Heart right ventricle (tissue), 16 donors: ENCODE measurements at regions not wholly inside any gene's neighbourhood (a gene's known extent, or its start where the extent isn't known, plus 50 kb on each side); places are given as distances from the start of the nearest gene placed in this dataset.
A peak's percentile ranks its signal among the peaks of the same experiment; 100 is the strongest.
"Not testable (repeated sequence)": the region's sequence is repeated elsewhere in the genome, so short reads cannot be mapped to it uniquely, and the experiment has no call there.

Experiments used
- ATAC-seq, 8 donors: fragments of 200-7000 bp; cut with Tn5 transposase; one replicate each; pipeline ENCODE4 v1.9.1; 2020; ENCODE audit warnings: mild to moderate bottlenecking in 8 of 8, moderate library complexity in 8 of 8, moderate number of reproducible peaks in 1 of 8
- DNase-seq, 2 donors: peaks; one replicate each; pipeline ENCODE4 v3.0.0-alpha.2; 2020
- H3K27ac ChIP-seq, 10 donors: fragments of 200-600 bp; sonication (generic) in 2 of 10; one replicate each; pipeline versions ENCODE4 v1.5.0 to v1.8.0; 2020 to 2022; ENCODE audit warnings: mild to moderate bottlenecking in 3 of 10
- H3K27me3 ChIP-seq, 7 donors: fragments of 200-600 bp; one replicate each; pipeline ENCODE4 v1.8.0; 2021 to 2022; ENCODE audit warnings: mild to moderate bottlenecking in 2 of 7
- H3K36me3 ChIP-seq, 9 donors: fragments of 200-600 bp; sonication (generic) in 1 of 9; one replicate each; pipeline versions ENCODE4 v1.5.0 to v1.8.0; 2020 to 2022; ENCODE audit warnings: mild to moderate bottlenecking in 2 of 9
- H3K4me1 ChIP-seq, 9 donors: fragments of 200-600 bp; sonication (generic) in 1 of 9; one replicate each; pipeline versions ENCODE4 v1.5.0 to v1.8.0; 2020 to 2022; ENCODE audit warnings: mild to moderate bottlenecking in 4 of 9
- H3K4me3 ChIP-seq, 10 donors: fragments of 200-600 bp; sonication (generic) in 2 of 10; one replicate each; pipeline versions ENCODE4 v1.5.0 to v1.8.0; 2020 to 2022; ENCODE audit warnings: mild to moderate bottlenecking in 7 of 10, moderate library complexity in 2 of 10
- H3K9me3 ChIP-seq, 11 donors: fragments of 200-600 bp in 10 of 11; sonication (generic) in 2 of 11; one replicate each; pipeline versions ENCODE4 v1.5.0 to v1.8.0; 2013 to 2022; ENCODE audit warnings: mild to moderate bottlenecking in 2 of 11, control low read depth in 1 of 11, moderate library complexity in 1 of 11
- WGBS, 2 donors: extraction: QIAGEN DNeasy Blood & Tissue Kit; methylation state at CpG; one replicate each; pipeline ENCODE4 v1.1.7; 2013; ENCODE audit warnings: inconsistent platforms in 1 of 2; 5-methylcytosine and 5-hydroxymethylcytosine counted together
- intact Hi-C, 10 donors: fragments of 100-400 bp; cut with DNase I; formaldehyde crosslinking; loops; one replicate each; pipeline versions ENCODE4 v1.11.1 to v1.14.2; 2022
- TF ChIP-seq, protein P1 (sequence below), 9 donors: fragments of 200-600 bp; sonication (generic) in 2 of 9; IDR thresholded peaks; one replicate each; pipeline versions ENCODE4 v1.5.0 to v1.8.0; 2021 to 2022; ENCODE audit warnings: antibody characterized with exemption in 9 of 9, mild to moderate bottlenecking in 5 of 9, moderate library complexity in 1 of 9
- donor health status: Arrhythmogenic right ventricular cardiomyopathy.
- donor health status: ischemic (EF 13 %, LVEDD 7.1; RV severe dilation, severe dysfunction).
- donor health status: healthy with polysubstance abuse.
- donor health status: DM: no; HTN: yes; CAD: no.
- donor health status: DM: no; HTN: no; CAD: no.
- donor health status: ischemic (EF 25% LVEDD 6.9; RV normal size, moderate dysfunction).
- donor health status: ischemic (EF 25% LVEDD 5.7; RV mildly dilated, moderate dysfunction).
- donor health status: healthy.
- donor health status: DM: yes; HTN: yes; CAD: no.
- donor health status: Ischemic cardiomyopathy.
- donor health status: ischemic (EF 35%, LVEDD 5.7; RV mildly dilated, moderate dysfunction).
- donor health status: nonischemic (EF 11% LVEDD 7.7; RV severe dilation, severe dysfunction).
- donor health status: DM: yes; HTN: yes; CAD: no.
- donor health status: PGD.
- donor health status: ischemic (EF 29% LVEDD 5.4; RV normal size, mild dysfunction).
- donor health status: nonischemic (EF 23%, LVEDD 6.1; RV moderate dilation, normal function).

DNA sequence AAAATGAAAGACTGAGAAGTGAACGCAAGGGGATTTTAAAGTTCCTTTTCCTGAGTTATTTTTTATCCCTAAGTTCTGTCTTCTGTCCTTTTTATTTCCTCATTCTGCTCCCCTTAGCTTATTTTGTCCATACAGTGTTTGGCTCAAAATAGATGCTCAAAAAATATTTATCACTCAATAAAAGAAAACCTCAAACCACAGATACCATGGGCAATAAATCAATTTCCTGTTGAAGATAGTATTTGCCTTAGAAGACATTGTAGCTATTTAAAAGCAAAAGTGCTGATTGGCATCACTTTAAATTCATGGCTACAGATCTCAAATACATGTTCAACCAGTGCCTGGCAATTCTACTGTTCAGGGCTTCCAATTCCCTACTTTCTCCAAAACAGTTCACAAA is 316.5 kb upstream of the ADAMTS9 start:
- ATAC-seq: no peak
- Histone ChIP-seq H3K36me3 (no peaks in the 10 kb centered on the region), H3K9me3 (peaks cover 0 to 2% (median 0%) of the 10 kb centered on the region in 11 donors), H3K4me3 (no peak overlapping the region), H3K27ac (no peak overlapping the region), H3K4me1 (peaks cover 0 to 8% (median 0%) of the 10 kb centered on the region in 9 donors), H3K27me3 (no peaks in the 10 kb centered on the region)
- intact Hi-C loops: no loop called here
- TF ChIP-seq, protein P1, sequence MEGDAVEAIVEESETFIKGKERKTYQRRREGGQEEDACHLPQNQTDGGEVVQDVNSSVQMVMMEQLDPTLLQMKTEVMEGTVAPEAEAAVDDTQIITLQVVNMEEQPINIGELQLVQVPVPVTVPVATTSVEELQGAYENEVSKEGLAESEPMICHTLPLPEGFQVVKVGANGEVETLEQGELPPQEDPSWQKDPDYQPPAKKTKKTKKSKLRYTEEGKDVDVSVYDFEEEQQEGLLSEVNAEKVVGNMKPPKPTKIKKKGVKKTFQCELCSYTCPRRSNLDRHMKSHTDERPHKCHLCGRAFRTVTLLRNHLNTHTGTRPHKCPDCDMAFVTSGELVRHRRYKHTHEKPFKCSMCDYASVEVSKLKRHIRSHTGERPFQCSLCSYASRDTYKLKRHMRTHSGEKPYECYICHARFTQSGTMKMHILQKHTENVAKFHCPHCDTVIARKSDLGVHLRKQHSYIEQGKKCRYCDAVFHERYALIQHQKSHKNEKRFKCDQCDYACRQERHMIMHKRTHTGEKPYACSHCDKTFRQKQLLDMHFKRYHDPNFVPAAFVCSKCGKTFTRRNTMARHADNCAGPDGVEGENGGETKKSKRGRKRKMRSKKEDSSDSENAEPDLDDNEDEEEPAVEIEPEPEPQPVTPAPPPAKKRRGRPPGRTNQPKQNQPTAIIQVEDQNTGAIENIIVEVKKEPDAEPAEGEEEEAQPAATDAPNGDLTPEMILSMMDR (IDR thresholded peaks at IDR 0.05): no peak
- WGBS, 2 donors: 87 to 98% methylated on average over 1 of the region's 1 CpG
- DNase-seq: no peak

DNA sequence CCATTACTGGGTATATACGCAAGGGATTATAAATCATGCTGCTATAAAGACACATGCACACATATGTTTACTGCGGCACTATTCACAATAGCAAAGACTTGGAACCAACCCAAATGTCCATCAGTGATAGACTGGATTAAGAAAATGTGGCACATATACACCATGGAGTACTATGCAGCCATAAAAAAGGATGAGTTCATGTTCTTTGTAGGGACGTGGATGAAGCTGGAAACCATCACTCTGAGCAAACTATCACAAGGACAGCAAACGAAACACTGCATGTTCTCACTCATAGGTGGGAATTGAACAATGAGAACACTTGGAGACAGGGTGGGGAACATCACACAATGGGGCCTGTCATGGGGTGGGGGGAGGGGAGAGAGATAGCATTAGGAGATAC is 313.3 kb upstream of the ADAMTS9 start:
- ATAC-seq, DNase-seq, intact Hi-C loops, H3K27ac ChIP-seq, H3K36me3 ChIP-seq, H3K9me3 ChIP-seq, H3K4me3 ChIP-seq, H3K27me3 ChIP-seq: not testable (repeated sequence)
- peaks cover 0 to 18% (median 11%) of the 10 kb centered on the region in 9 donors for H3K4me1 ChIP-seq
- 91 to 92% methylated on average over 4 of the region's 4 CpGs for WGBS, 2 donors

DNA sequence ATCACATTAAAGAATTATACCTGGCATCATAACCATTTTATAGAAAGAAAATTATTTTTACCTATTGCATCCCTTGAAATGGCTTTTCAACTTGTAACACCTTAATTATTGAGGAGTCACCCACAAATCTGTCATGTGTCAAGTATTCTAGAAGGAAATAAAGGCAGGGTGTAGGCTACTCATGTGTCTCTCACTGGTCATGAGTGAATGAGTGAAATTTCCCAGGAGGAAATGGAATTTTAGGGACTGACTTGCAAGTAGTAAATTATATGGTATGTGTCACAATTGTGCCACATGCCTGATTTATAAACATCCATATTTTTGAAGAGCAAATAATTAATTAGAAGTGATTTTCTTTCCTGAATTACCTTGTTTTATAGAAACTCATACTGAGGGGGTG is 310.5 kb upstream of the ADAMTS9 start:
- DNase-seq: no peak
- Histone ChIP-seq H3K27me3 (no peaks in the 10 kb centered on the region), H3K4me1 (peaks cover 0 to 42% (median 21%) of the 10 kb centered on the region in 9 donors), H3K27ac (no peak overlapping the region), H3K36me3 (no peaks in the 10 kb centered on the region), H3K9me3 (peaks cover 0 to 2% (median 0%) of the 10 kb centered on the region in 11 donors), H3K4me3 (no peak overlapping the region)
- no peak for ATAC-seq
- intact Hi-C loops: no loop called here
- TF ChIP-seq, protein P1 (IDR thresholded peaks at IDR 0.05): no peak

DNA sequence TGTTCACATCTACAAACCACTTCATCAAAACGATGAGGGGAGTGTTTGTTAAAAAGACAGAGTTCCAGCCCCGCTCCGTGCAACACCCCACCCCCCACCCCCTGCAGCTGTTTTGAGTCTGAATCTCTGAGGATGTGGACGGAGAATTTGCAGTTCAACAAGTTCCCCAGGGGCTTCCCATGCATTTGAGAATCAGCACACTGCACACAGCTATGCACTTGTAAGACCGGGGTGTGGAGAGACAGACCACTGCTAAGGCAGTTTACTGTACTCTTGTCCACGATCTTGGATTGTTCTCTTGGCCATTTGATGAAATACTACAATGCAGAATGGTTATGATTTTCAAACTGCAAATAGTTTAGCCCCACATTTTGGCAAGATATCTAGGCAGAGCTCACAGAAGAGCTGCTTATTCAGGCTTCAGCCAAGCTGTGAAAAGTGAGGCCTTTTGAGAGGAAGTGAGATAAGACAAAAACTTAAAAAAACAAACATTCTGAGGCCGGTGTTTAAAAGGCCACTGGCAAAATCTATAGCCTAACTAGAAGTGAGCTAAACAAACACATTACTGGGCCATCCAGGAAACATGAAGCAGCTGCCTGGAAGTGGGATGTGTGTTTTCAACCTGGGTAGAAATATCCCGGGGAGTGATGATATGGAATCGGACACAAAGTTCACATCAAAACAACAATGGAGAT is 308.2 kb upstream of the ADAMTS9 start:
- no peaks in the 10 kb centered on the region for H3K36me3 ChIP-seq
- H3K4me1 ChIP-seq: peaks cover 0 to 60% (median 33%) of the 10 kb centered on the region in 9 donors
- no peaks in the 10 kb centered on the region for H3K9me3 ChIP-seq
- TF ChIP-seq, protein P1 (IDR thresholded peaks at IDR 0.05): no peak
- H3K27me3 ChIP-seq: no peaks in the 10 kb centered on the region
- peak overlapping the region in 8 of 10 donors; percentile 34 to 66 (median 56) for H3K27ac ChIP-seq
- intact Hi-C loops: no loop called here
- DNase-seq: peak in 1 of 2 donors; percentile 24
- 35 to 37% methylated on average over 9 of the region's 9 CpGs for WGBS, 2 donors
- no peak overlapping the region for H3K4me3 ChIP-seq
- peak in 7 of 8 donors; percentile 22 to 65 (median 62) for ATAC-seq

DNA sequence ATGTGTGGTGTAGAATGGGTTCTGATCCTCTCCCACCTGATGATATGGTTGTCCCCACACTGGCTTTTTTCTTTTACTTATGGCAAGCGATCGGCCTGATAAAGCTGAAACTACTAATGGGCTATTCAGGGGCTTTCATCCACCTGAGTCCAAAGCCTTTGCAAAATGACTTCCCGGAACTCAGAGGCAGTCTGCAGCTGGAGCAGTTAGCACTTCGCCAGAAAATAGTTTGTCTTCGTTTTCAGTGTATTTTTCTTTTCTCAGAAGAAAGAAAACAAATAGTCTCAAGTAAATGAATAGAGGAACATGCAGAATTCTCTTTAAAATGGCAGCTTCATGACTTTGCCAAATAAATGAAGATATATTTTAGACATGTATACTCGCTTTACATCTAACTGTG is 306.0 kb upstream of the ADAMTS9 start:
- H3K4me3 ChIP-seq: no peak overlapping the region
- WGBS, 2 donors: 79 to 87% methylated on average over 6 of the region's 6 CpGs
- TF ChIP-seq, protein P1 (IDR thresholded peaks at IDR 0.05): no peak
- intact Hi-C loops: no loop called here
- no peak for ATAC-seq
- no peaks in the 10 kb centered on the region for H3K27me3 ChIP-seq
- DNase-seq: no peak
- peaks cover 0 to 60% (median 33%) of the 10 kb centered on the region in 9 donors for H3K4me1 ChIP-seq
- H3K36me3 ChIP-seq: no peaks in the 10 kb centered on the region
- peak overlapping the region in 1 of 10 donors; percentile 60 for H3K27ac ChIP-seq
- H3K9me3 ChIP-seq: peaks cover 0 to 7% (median 0%) of the 10 kb centered on the region in 11 donors
